Fibroblast of mammary gland (primary cell): ENCODE measurements at regions not wholly inside any gene's neighbourhood (a gene's known extent, or its start where the extent isn't known, plus 50 kb on each side); places are given as distances from the start of the nearest gene placed in this dataset.
"Not testable (repeated sequence)": the region's sequence is repeated elsewhere in the genome, so short reads cannot be mapped to it uniquely, and the experiment has no call there.

Experiments used
- DNase-seq: peaks from one replicate; pipeline ENCODE4 v3.0.0-alpha.2; 2010; ENCODE audit warnings: low read depth
- H3K4me3 ChIP-seq: 2 replicates; pipeline ENCODE4 v1.5.1; 2011; ENCODE audit warnings: low read depth, mild to moderate bottlenecking, low read length, moderate library complexity; ENCODE audit not compliant: control insufficient read depth
- CTCF ChIP-seq: conservative IDR thresholded peaks from 2 replicates; pipeline ENCODE4 v1.5.1; 2011; ENCODE audit warnings: low read depth, low read length, inconsistent platforms; ENCODE audit not compliant: control insufficient read depth, insufficient read depth

- H3K4me3 ChIP-seq, result not testable (repeated sequence)
These were observed 59.5 kb upstream of the FAM90A26 start for GRCh38 chr4:9110700-9111099.

GRCh38 chr4:9103148-9103524 lies 67.1 kb upstream of the FAM90A26 start:
- H3K4me3 ChIP-seq, DNase-seq: not testable (repeated sequence)

More at GRCh38 chr4:9110700-9111099, 59.5 kb upstream of the FAM90A26 start:
- DNase-seq, result not testable (repeated sequence)

GRCh38 chr4:9102471-9103147 lies 67.6 kb upstream of the FAM90A26 start:
- not testable (repeated sequence) for DNase-seq, H3K4me3 ChIP-seq

More at GRCh38 chr4:9103148-9103524, 67.1 kb upstream of the FAM90A26 start:
- peak; percentile 26 for TF ChIP-seq CTCF

- H3K4me3 ChIP-seq, DNase-seq: not testable (repeated sequence)
These were observed 73.9 kb upstream of the FAM90A26 start for GRCh38 chr4:9096330-9096729.

- not testable (repeated sequence) for H3K4me3 ChIP-seq, DNase-seq
These were observed 91.4 kb upstream of the FAM90A26 start for GRCh38 chr4:9078796-9079195.

GRCh38 chr4:9076974-9077373 lies 93.2 kb upstream of the FAM90A26 start:
- not testable (repeated sequence) for H3K4me3 ChIP-seq, DNase-seq

GRCh38 chr4:9076486-9076885 lies 93.7 kb upstream of the FAM90A26 start:
- H3K4me3 ChIP-seq, DNase-seq: not testable (repeated sequence)

- H3K4me3 ChIP-seq, DNase-seq: not testable (repeated sequence)
These were observed 96.8 kb upstream of the FAM90A26 start for GRCh38 chr4:9073371-9073770.

GRCh38 chr4:9072521-9073220 lies 97.5 kb upstream of the FAM90A26 start:
- not testable (repeated sequence) for DNase-seq, H3K4me3 ChIP-seq

GRCh38 chr4:9067923-9068322 lies 102.3 kb upstream of the FAM90A26 start:
- not testable (repeated sequence) for H3K4me3 ChIP-seq, DNase-seq

GRCh38 chr4:9063612-9064011 lies 106.6 kb upstream of the FAM90A26 start:
- H3K4me3 ChIP-seq, DNase-seq: not testable (repeated sequence)

GRCh38 chr4:9024866-9025265 lies 145.3 kb upstream of the FAM90A26 start:
- DNase-seq, H3K4me3 ChIP-seq: not testable (repeated sequence)

GRCh38 chr4:9009792-9010191 lies 138.2 kb upstream of the HMX1 start:
- not testable (repeated sequence) for H3K4me3 ChIP-seq, DNase-seq

GRCh38 chr4:9008407-9008806 lies 136.8 kb upstream of the HMX1 start:
- not testable (repeated sequence) for DNase-seq, H3K4me3 ChIP-seq

- not testable (repeated sequence) for H3K4me3 ChIP-seq, DNase-seq
These were observed 129.5 kb upstream of the HMX1 start for GRCh38 chr4:9001153-9001552.

GRCh38 chr4:9000505-9001001 lies 128.9 kb upstream of the HMX1 start:
- peak; percentile 16 for DNase-seq
- H3K4me3 ChIP-seq, result not testable (repeated sequence)

- not testable (repeated sequence) for H3K4me3 ChIP-seq, DNase-seq
These were observed 121.3 kb upstream of the HMX1 start for GRCh38 chr4:8992981-8993380.

GRCh38 chr4:8991449-8991848 lies 119.8 kb upstream of the HMX1 start:
- not testable (repeated sequence) for H3K4me3 ChIP-seq, DNase-seq
